HG03196 (cell line): ENCODE measurements at regions not wholly inside any gene's neighbourhood (a gene's known extent, or its start where the extent isn't known, plus 50 kb on each side); places are given as distances from the start of the nearest gene placed in this dataset.

Experiments used
- ATAC-seq: cut with Tn5 transposase; IDR thresholded peaks from one replicate; pipeline ENCODE4 v1.9.1; 2021; ENCODE audit not compliant: unreplicated experiment

GRCh38 chr1:4010814-4011605 lies 110.9 kb upstream of the C1orf174 start:
- no peak for ATAC-seq

GRCh38 chr1:4016351-4017130 lies 116.5 kb upstream of the C1orf174 start:
- ATAC-seq = no peak

GRCh38 chr1:4017636-4018365 lies 117.7 kb upstream of the C1orf174 start:
- ATAC-seq = no peak

- no peak for ATAC-seq
Observed at GRCh38 chr1:4018466-4019146, 118.5 kb upstream of the C1orf174 start.

GRCh38 chr1:4019147-4019521 lies 119.1 kb upstream of the C1orf174 start:
- ATAC-seq = no peak

- no peak for ATAC-seq
Observed at GRCh38 chr1:4019606-4020331, 119.7 kb upstream of the C1orf174 start.

- ATAC-seq = no peak
Observed at GRCh38 chr1:4020449-4020848, 120.4 kb upstream of the C1orf174 start.

- ATAC-seq = no peak
Observed at GRCh38 chr1:4021136-4021973, 121.3 kb upstream of the C1orf174 start.

GRCh38 chr1:4021974-4022268 lies 121.8 kb upstream of the C1orf174 start:
- ATAC-seq = no peak

- no peak for ATAC-seq
Observed at GRCh38 chr1:4022715-4023114, 122.6 kb upstream of the C1orf174 start.

GRCh38 chr1:4023678-4024077 lies 123.6 kb upstream of the C1orf174 start:
- ATAC-seq = no peak

- ATAC-seq = no peak
Observed at GRCh38 chr1:4024811-4025210, 124.7 kb upstream of the C1orf174 start.

GRCh38 chr1:4025752-4026151 lies 125.7 kb upstream of the C1orf174 start:
- ATAC-seq = no peak

GRCh38 chr1:4027008-4027407 lies 126.9 kb upstream of the C1orf174 start:
- ATAC-seq = no peak

GRCh38 chr1:4027492-4028138 lies 127.5 kb upstream of the C1orf174 start:
- peak; percentile 77 for ATAC-seq

GRCh38 chr1:4028139-4028501 lies 128.0 kb upstream of the C1orf174 start:
- no peak for ATAC-seq

GRCh38 chr1:4029376-4029775 lies 129.3 kb upstream of the C1orf174 start:
- ATAC-seq = no peak

GRCh38 chr1:4032571-4032970 lies 132.5 kb upstream of the C1orf174 start:
- no peak for ATAC-seq

GRCh38 chr1:4033129-4033676 lies 133.1 kb upstream of the C1orf174 start:
- no peak for ATAC-seq
